GM19395 (cell line): ENCODE measurements at regions not wholly inside any gene's neighbourhood (a gene's known extent, or its start where the extent isn't known, plus 50 kb on each side); places are given as distances from the start of the nearest gene placed in this dataset.
"Not testable (repeated sequence)": the region's sequence is repeated elsewhere in the genome, so short reads cannot be mapped to it uniquely, and the experiment has no call there.

Source experiments
- ATAC-seq: cut with Tn5 transposase; IDR thresholded peaks from one replicate; pipeline ENCODE4 v1.9.1; 2021; ENCODE audit warnings: mild to moderate bottlenecking, moderate library complexity; ENCODE audit not compliant: unreplicated experiment

- ATAC-seq: no peak
Observed at GRCh38 chr2:235432741-235433520, 60.9 kb upstream of the AGAP1 start.

- no peak for ATAC-seq
Observed at GRCh38 chr2:235433860-235434259, 60.0 kb upstream of the AGAP1 start.

GRCh38 chr2:235439959-235440662 is 53.7 kb upstream of the AGAP1 start:
- no peak for ATAC-seq

- not testable (repeated sequence) for ATAC-seq
Observed at GRCh38 chr2:235443580-235443979, 50.3 kb upstream of the AGAP1 start.
